Activated naive CD8-positive, alpha-beta T cell treated with anti-CD3 and anti-CD28 coated beads, Interleukin-2, amount 10 ng/mL, durations not matched to agents 7 days and 5 days (primary cell): ENCODE measurements at regions not wholly inside any gene's neighbourhood (a gene's known extent, or its start where the extent isn't known, plus 50 kb on each side); places are given as distances from the start of the nearest gene placed in this dataset.
"Not testable (repeated sequence)": the region's sequence is repeated elsewhere in the genome, so short reads cannot be mapped to it uniquely, and the experiment has no call there.

Experiments used
- ATAC-seq: fragments of 150-1000 bp; cut with Tn5 transposase; one replicate; pipeline ENCODE4 v1.10.0; 2021; ENCODE audit warnings: low read depth, moderate library complexity
- POLR2A ChIA-PET: fragments of 350-600 bp; sonication (Branson Sonifier 250); formaldehyde crosslinking; loops from one replicate; lab custom pipeline; 2021; ENCODE audit warnings: antibody characterized with exemption; lab: Charles Lee
- DNase-seq: peaks from one replicate; pipeline ENCODE4 v3.0.0; 2021
- H3K27ac Mint-ChIP-seq: one replicate; pipeline ENCODE4 v1.8.0; 2022; ENCODE audit warnings: mild to moderate bottlenecking, mixed read lengths
- H3K27me3 Mint-ChIP-seq: one replicate; pipeline ENCODE4 v1.8.0; 2022; ENCODE audit warnings: mild to moderate bottlenecking, moderate library complexity, mixed read lengths
- H3K36me3 Mint-ChIP-seq: one replicate; pipeline ENCODE4 v1.8.0; 2021; ENCODE audit warnings: mild to moderate bottlenecking, mixed read lengths
- H3K4me1 Mint-ChIP-seq: one replicate; pipeline ENCODE4 v1.8.0; 2021; ENCODE audit warnings: mixed read lengths
- H3K4me3 Mint-ChIP-seq: one replicate; pipeline ENCODE4 v1.8.0; 2022; ENCODE audit warnings: mild to moderate bottlenecking, moderate library complexity, mixed read lengths
- H3K9me3 Mint-ChIP-seq: one replicate; pipeline ENCODE4 v1.8.0; 2021; ENCODE audit warnings: mixed read lengths

GRCh38 chr2:38146275-38146906, 70.4 kb upstream of the CYP1B1 start:
- Mint-ChIP-seq H3K9me3 (no peaks in the 10 kb centered on the region), H3K36me3 (no peaks in the 10 kb centered on the region), H3K27me3 (peaks cover 11% of the 10 kb centered on the region), H3K27ac (no peak overlapping the region), H3K4me1 (peaks cover 8% of the 10 kb centered on the region), H3K4me3 (no peak overlapping the region)
- POLR2A ChIA-PET: interaction anchor here (0.6 kb wide), 1 partner anchor 71 kb away, joined by 4 read pairs; no protein-coding TSS in a partner anchor
- DNase-seq (peak; percentile 35), ATAC-seq (peak; percentile 45)

- Mint-ChIP-seq H3K4me3 (no peak overlapping the region), H3K4me1 (peaks cover 8% of the 10 kb centered on the region), H3K27me3 (peaks cover 5% of the 10 kb centered on the region), H3K36me3 (no peaks in the 10 kb centered on the region), H3K9me3 (no peaks in the 10 kb centered on the region), H3K27ac (no peak overlapping the region)
- POLR2A ChIA-PET: no interaction called here
- no peak for DNase-seq
- ATAC-seq: no peak
Observed at GRCh38 chr2:38145236-38145635, 69.3 kb upstream of the CYP1B1 start.

DNA sequence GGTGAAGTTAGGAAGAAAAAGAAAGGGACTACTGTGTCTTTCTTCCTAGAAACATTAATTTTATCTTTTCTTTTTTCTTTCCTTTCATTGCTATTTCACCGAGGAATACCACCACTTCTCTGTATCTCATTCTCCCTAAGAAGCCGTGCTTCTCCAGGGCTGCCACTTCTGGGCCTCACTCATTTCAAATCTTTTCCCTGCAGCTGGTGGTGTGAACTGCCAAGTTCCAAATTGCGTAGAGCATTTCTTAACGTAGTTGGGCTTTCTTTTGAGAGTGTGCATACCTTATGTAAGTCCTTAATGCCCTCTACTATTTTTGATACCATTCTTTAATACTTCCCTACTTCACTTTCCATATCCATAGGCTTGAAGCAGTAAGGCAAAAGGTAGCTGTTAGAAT, 66.7 kb upstream of the CYP1B1 start:
- H3K9me3 Mint-ChIP-seq: no peaks in the 10 kb centered on the region
- no peak overlapping the region for H3K4me3 Mint-ChIP-seq
- H3K27ac Mint-ChIP-seq: no peak overlapping the region
- POLR2A ChIA-PET: no interaction called here
- peaks cover 8% of the 10 kb centered on the region for H3K4me1 Mint-ChIP-seq
- peaks cover 5% of the 10 kb centered on the region for H3K27me3 Mint-ChIP-seq
- ATAC-seq (no peak), DNase-seq (no peak)
- no peaks in the 10 kb centered on the region for H3K36me3 Mint-ChIP-seq

DNA sequence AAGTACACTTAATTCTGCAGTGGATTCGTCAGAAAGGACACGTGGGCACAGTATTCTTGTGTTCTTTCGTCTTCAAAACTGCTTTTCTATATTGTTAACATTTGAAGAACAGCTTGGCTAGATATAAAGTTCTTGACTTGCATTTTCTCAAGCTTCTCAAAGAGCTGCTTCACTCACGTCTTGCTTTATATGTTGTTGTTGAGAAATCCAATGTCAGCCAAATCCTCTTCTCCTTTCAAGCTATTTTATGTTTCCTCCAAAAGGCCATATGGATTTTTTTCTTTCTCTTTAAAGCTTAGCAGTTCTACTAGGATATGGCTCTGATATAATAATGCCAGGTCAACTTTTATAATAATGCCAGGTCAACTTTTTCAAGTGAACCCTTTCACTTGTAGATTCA, 65.5 kb upstream of the CYP1B1 start:
- Mint-ChIP-seq H3K27ac (no peak overlapping the region), H3K36me3 (no peaks in the 10 kb centered on the region), H3K27me3 (peaks cover 5% of the 10 kb centered on the region), H3K4me1 (peaks cover under 1% of the 10 kb centered on the region), H3K4me3 (no peak overlapping the region), H3K9me3 (no peaks in the 10 kb centered on the region)
- ATAC-seq (no peak), DNase-seq (no peak)
- POLR2A ChIA-PET: no interaction called here

DNA sequence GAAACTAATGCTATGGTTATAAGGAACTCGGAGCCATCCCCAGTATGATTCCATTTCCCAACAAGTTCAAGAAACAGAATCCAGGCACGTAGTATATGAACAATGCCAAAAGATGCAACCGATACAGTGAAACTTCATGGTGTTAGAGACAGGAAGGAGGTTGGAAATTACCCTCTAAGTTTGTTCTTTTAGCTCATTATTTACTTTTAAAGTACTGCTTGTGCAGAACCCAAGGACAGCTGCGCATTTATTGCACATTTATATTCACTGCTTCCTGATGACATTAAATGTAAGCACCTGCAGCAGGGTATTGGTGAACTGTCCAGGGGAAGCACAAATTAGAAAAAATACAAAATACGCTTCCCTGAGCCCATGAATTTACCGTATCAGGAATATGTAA, 63.0 kb upstream of the CYP1B1 start:
- DNase-seq (no peak), ATAC-seq (no peak)
- peaks cover 12% of the 10 kb centered on the region for H3K27me3 Mint-ChIP-seq
- H3K36me3 Mint-ChIP-seq: no peaks in the 10 kb centered on the region
- no peak overlapping the region for H3K4me3 Mint-ChIP-seq
- H3K9me3 Mint-ChIP-seq: no peaks in the 10 kb centered on the region
- POLR2A ChIA-PET: no interaction called here
- no peak overlapping the region for H3K27ac Mint-ChIP-seq
- H3K4me1 Mint-ChIP-seq: no peaks in the 10 kb centered on the region

- H3K9me3 Mint-ChIP-seq: no peaks in the 10 kb centered on the region
- DNase-seq: no peak
- H3K36me3 Mint-ChIP-seq: no peaks in the 10 kb centered on the region
- no peak overlapping the region for H3K27ac Mint-ChIP-seq
- H3K27me3 Mint-ChIP-seq: peaks cover 12% of the 10 kb centered on the region
- no peak for ATAC-seq
- H3K4me1 Mint-ChIP-seq: no peaks in the 10 kb centered on the region
- no peak overlapping the region for H3K4me3 Mint-ChIP-seq
- POLR2A ChIA-PET: no interaction called here
Observed at GRCh38 chr2:38138419-38138818, 62.5 kb upstream of the CYP1B1 start.

DNA sequence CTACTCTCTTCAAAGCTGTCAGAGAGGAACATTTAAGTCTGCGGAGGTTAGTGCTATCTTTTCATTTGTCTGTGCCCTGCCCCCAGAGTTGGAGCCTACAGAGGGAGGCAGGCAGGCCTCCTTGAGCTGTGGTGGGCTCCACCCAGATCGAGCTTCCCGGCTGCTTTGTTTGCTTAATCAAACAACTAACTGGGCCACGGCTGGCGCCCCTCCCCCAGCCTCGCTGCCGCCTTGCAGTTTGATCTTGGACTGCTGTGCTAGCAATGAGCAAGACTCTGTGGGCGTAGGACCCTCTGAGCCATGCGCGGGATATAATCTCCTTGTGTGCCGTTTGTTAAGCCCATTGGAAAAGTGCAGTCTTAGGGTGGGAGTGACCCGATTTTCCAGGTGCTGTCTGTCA, 62.0 kb upstream of the CYP1B1 start:
- H3K27me3 Mint-ChIP-seq: peaks cover 12% of the 10 kb centered on the region
- POLR2A ChIA-PET, H3K4me3 Mint-ChIP-seq: not testable (repeated sequence)

DNA sequence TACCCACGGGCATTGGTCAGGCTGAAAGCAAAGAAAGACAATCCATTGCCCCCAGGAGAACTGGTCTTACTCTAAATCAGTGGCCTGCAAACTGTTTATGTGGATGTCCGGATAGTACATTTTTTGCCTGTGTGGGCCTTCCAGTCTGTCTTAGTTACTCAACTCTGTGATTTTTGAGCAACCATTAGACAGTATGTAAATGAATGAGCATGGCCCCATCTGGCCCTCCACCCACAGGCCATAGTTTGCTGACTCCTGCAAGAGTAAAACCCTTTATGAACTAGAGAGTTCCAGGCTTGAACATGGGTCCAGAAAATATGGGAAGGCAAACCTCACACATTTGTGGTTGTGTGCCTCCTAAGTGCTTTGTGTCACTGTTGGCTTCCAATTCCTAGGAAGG, 55.7 kb upstream of the CYP1B1 start:
- POLR2A ChIA-PET: no interaction called here
- ATAC-seq (no peak), DNase-seq (no peak)
- H3K4me1 Mint-ChIP-seq: no peaks in the 10 kb centered on the region
- peaks cover under 1% of the 10 kb centered on the region for H3K36me3 Mint-ChIP-seq
- H3K27me3 Mint-ChIP-seq: peaks cover 8% of the 10 kb centered on the region
- no peak overlapping the region for H3K4me3 Mint-ChIP-seq
- H3K9me3 Mint-ChIP-seq: peaks cover 9% of the 10 kb centered on the region
- H3K27ac Mint-ChIP-seq: no peak overlapping the region

More for the DNA sequence above, 62.0 kb upstream of the CYP1B1 start:
- H3K9me3 Mint-ChIP-seq, H3K36me3 Mint-ChIP-seq, ATAC-seq, H3K4me1 Mint-ChIP-seq, DNase-seq, H3K27ac Mint-ChIP-seq: not testable (repeated sequence)

GRCh38 chr2:38130876-38131275, 54.9 kb upstream of the CYP1B1 start:
- DNase-seq: no peak
- H3K9me3 Mint-ChIP-seq: peaks cover 14% of the 10 kb centered on the region
- no peak overlapping the region for H3K27ac Mint-ChIP-seq
- no peak for ATAC-seq
- POLR2A ChIA-PET: no interaction called here
- peaks cover 8% of the 10 kb centered on the region for H3K27me3 Mint-ChIP-seq
- H3K36me3 Mint-ChIP-seq: peaks cover 2% of the 10 kb centered on the region
- H3K4me3 Mint-ChIP-seq: no peak overlapping the region
- no peaks in the 10 kb centered on the region for H3K4me1 Mint-ChIP-seq

DNA sequence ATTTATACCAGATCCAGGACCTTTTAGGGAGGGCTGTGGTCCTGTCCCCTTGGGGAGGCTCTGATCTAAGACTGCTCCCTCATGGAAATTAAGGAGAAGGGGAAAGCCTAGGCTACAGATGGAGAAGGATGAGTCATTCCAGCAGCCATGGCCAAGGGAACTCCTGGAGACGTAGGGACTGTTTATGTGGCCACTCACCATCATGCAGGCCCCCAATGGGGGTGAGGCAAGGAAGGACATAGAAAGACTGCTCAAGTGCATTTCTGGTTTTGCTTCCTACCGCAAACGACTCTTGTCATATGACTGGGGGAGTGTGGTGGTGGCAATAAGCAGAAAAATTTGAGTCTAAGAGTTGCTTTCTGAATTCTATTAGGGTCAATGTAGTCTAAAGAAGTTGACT, 54.0 kb upstream of the CYP1B1 start:
- no peaks in the 10 kb centered on the region for H3K4me1 Mint-ChIP-seq

DNA sequence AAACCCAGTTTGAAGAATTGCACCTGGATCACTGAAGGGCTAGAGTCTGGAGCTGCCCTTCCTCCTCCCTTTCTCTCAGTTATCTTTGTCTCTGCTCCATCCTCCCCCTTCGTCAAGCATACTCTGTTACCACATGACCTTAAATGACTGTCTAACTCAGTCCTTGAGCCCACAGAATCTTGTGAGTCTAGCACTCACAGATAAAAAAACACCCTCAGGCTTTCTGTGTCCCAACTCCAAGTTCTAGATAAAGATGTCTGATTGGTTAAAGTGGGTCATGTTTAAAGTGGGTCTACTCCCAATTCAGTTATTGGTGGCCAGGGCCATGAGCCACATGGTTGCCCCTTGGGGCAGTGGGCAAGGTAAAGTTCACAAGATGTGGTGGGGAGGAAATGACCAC, 53.5 kb upstream of the CYP1B1 start:
- Mint-ChIP-seq H3K27ac (no peak overlapping the region), H3K4me3 (no peak overlapping the region), H3K4me1 (no peaks in the 10 kb centered on the region), H3K27me3 (peaks cover 1% of the 10 kb centered on the region), H3K9me3 (peaks cover 14% of the 10 kb centered on the region), H3K36me3 (peaks cover 2% of the 10 kb centered on the region)
- ATAC-seq (no peak), DNase-seq (no peak)
- POLR2A ChIA-PET: no interaction called here

More for the DNA sequence above, 54.0 kb upstream of the CYP1B1 start:
- POLR2A ChIA-PET: no interaction called here
- Mint-ChIP-seq H3K27me3 (peaks cover 2% of the 10 kb centered on the region), H3K9me3 (peaks cover 14% of the 10 kb centered on the region), H3K4me3 (no peak overlapping the region), H3K27ac (no peak overlapping the region), H3K36me3 (peaks cover 2% of the 10 kb centered on the region)
- DNase-seq: no peak
- no peak for ATAC-seq

GRCh38 chr2:38128653-38129052, 52.7 kb upstream of the CYP1B1 start:
- POLR2A ChIA-PET: no interaction called here
- Mint-ChIP-seq H3K27me3 (peaks cover 1% of the 10 kb centered on the region), H3K4me1 (no peaks in the 10 kb centered on the region), H3K36me3 (peaks cover 2% of the 10 kb centered on the region), H3K27ac (no peak overlapping the region), H3K4me3 (no peak overlapping the region), H3K9me3 (peaks cover 14% of the 10 kb centered on the region)
- ATAC-seq (no peak), DNase-seq (no peak)

DNA sequence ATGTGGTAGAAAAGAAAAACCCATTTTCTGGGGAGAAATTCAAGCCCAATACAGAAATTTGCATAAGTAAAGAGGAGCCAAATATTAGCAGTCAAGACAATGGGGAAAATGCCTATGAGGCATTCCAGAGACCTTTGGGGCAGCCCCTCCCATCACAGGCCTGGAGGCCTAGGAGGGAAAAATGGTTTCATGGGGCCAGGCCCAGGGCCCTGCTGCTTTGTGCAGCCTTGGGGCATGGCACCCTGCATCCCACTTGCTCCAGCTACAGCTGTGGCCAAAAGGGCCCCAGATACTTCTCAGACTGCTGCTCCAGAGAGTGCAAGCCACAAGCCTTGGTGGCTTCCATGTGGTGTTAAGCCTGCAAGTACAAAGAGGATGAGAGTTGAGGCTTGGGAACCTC, 51.3 kb upstream of the CYP1B1 start:
- POLR2A ChIA-PET: no interaction called here
- Mint-ChIP-seq H3K27ac (no peak overlapping the region), H3K36me3 (peaks cover 2% of the 10 kb centered on the region), H3K4me3 (no peak overlapping the region), H3K9me3 (peaks cover 14% of the 10 kb centered on the region), H3K4me1 (peaks cover 2% of the 10 kb centered on the region), H3K27me3 (peaks cover 2% of the 10 kb centered on the region)
- DNase-seq: no peak
- no peak for ATAC-seq

GRCh38 chr2:38125842-38126241, 49.9 kb upstream of the CYP1B1 start:
- H3K27me3 Mint-ChIP-seq: peaks cover 4% of the 10 kb centered on the region
- H3K9me3 Mint-ChIP-seq: peaks cover 14% of the 10 kb centered on the region
- DNase-seq: no peak
- ATAC-seq: no peak
- no peak overlapping the region for H3K27ac Mint-ChIP-seq
- POLR2A ChIA-PET: no interaction called here
- peaks cover 2% of the 10 kb centered on the region for H3K36me3 Mint-ChIP-seq
- H3K4me1 Mint-ChIP-seq: peaks cover 2% of the 10 kb centered on the region
- H3K4me3 Mint-ChIP-seq: no peak overlapping the region
